OCI-LY1 (cell line): ENCODE measurements at regions not wholly inside any gene's neighbourhood (a gene's known extent, or its start where the extent isn't known, plus 50 kb on each side); places are given as distances from the start of the nearest gene placed in this dataset.

Source experiments
- H2AFZ ChIP-seq: fragments of 200-600 bp; sonication (generic), shearing (Covaris generic); 2 replicates; pipeline ENCODE4 v1.6.0; 2014; ENCODE audit warnings: antibody characterized with exemption, mild to moderate bottlenecking, low read length
- H3F3A ChIP-seq: fragments of 200-600 bp; sonication (generic), shearing (Covaris generic); 2 replicates; pipeline ENCODE4 v1.6.0; 2014; ENCODE audit warnings: mild to moderate bottlenecking, antibody characterized with exemption, low read length, moderate library complexity; ENCODE audit not compliant: insufficient read depth
- H3K27ac ChIP-seq: fragments of 200-600 bp; sonication (generic); 2 replicates; pipeline ENCODE4 v1.5.1; 2014; ENCODE audit warnings: low read length, mixed run types, mild to moderate bottlenecking, low read depth; ENCODE audit not compliant: poor library complexity, severe bottlenecking
- H3K27me3 ChIP-seq: fragments of 200-600 bp; sonication (generic); 2 replicates; pipeline ENCODE4 v1.6.0; 2014; ENCODE audit warnings: antibody characterized with exemption, mild to moderate bottlenecking, low read length, moderate library complexity; ENCODE audit not compliant: insufficient read depth
- H3K36me3 ChIP-seq: fragments of 200-600 bp; sonication (generic); 2 replicates; pipeline ENCODE4 v1.6.1; 2014; ENCODE audit warnings: mild to moderate bottlenecking, antibody characterized with exemption, low read length, moderate library complexity, mixed read lengths; ENCODE audit not compliant: insufficient read depth
- H3K4me1 ChIP-seq: fragments of 200-600 bp; sonication (generic); 2 replicates; pipeline ENCODE4 v1.5.1; 2014; ENCODE audit warnings: mild to moderate bottlenecking, low read length, moderate library complexity; ENCODE audit not compliant: insufficient read depth, severe bottlenecking
- H3K4me2 ChIP-seq: fragments of 200-600 bp; sonication (generic), shearing (Covaris generic); 2 replicates; pipeline ENCODE4 v1.6.1; 2014; ENCODE audit warnings: low read length
- H3K4me3 ChIP-seq: fragments of 200-600 bp; sonication (generic); 2 replicates; pipeline ENCODE4 v1.5.1; 2014; ENCODE audit warnings: low read length, low read depth, mild to moderate bottlenecking, mixed read lengths; ENCODE audit not compliant: poor library complexity, severe bottlenecking
- H3K79me2 ChIP-seq: fragments of 200-600 bp; shearing (Covaris generic); 2 replicates; pipeline ENCODE4 v1.6.1; 2016; ENCODE audit warnings: mixed run types, low read length, mixed read lengths; ENCODE audit not compliant: insufficient read depth
- H3K9ac ChIP-seq: fragments of 200-600 bp; sonication (generic), shearing (Covaris generic); 2 replicates; pipeline ENCODE4 v1.6.1; 2014; ENCODE audit warnings: mild to moderate bottlenecking, low read length, mixed read lengths
- H3K9me2 ChIP-seq: fragments of 200-600 bp; sonication (generic), shearing (Covaris generic); 2 replicates; pipeline ENCODE4 v1.6.1; 2014; ENCODE audit warnings: low read depth, mild to moderate bottlenecking, low read length, mixed read lengths
- H3K9me3 ChIP-seq: fragments of 200-600 bp; shearing (Covaris generic); 2 replicates; pipeline ENCODE4 v1.6.1; 2014; ENCODE audit warnings: low read length, mixed read lengths
- H4K20me1 ChIP-seq: fragments of 200-600 bp; sonication (generic), shearing (Covaris generic); 2 replicates; pipeline ENCODE4 v1.6.0; 2016; ENCODE audit warnings: mild to moderate bottlenecking, low read length; ENCODE audit not compliant: insufficient read depth
- CTCF ChIP-seq: fragments of 200-600 bp; sonication (generic), shearing (Covaris generic); IDR thresholded peaks from 2 replicates; pipeline ENCODE4 v1.5.1; 2017; ENCODE audit warnings: mild to moderate bottlenecking, antibody characterized with exemption, low read length, moderate library complexity, mixed read lengths
- EZH2 ChIP-seq: fragments of 200-600 bp; sonication (generic), shearing (Covaris generic); IDR thresholded peaks from 2 replicates; pipeline ENCODE4 v1.8.0; 2017; ENCODE audit warnings: borderline replicate concordance, mixed run types, mild to moderate bottlenecking, antibody characterized with exemption, low read length, moderate library complexity, mixed read lengths

- H3K9me2 ChIP-seq = no peaks in the 10 kb centered on the region
- H3K9ac ChIP-seq = no peak overlapping the region
- H2AFZ ChIP-seq = no peak overlapping the region
- no peak overlapping the region for H3K4me2 ChIP-seq
- no peaks in the 10 kb centered on the region for H4K20me1 ChIP-seq
- no peak for TF ChIP-seq CTCF
- no peak for TF ChIP-seq EZH2
- H3F3A ChIP-seq = no peaks in the 10 kb centered on the region
- no peak overlapping the region for H3K27ac ChIP-seq
- peaks cover 16% of the 10 kb centered on the region for H3K4me1 ChIP-seq
- H3K79me2 ChIP-seq = no peaks in the 10 kb centered on the region
- no peaks in the 10 kb centered on the region; the same call in 1 of the 2 replicates for H3K36me3 ChIP-seq
- no peaks in the 10 kb centered on the region for H3K27me3 ChIP-seq
- no peak overlapping the region for H3K4me3 ChIP-seq
- no peaks in the 10 kb centered on the region for H3K9me3 ChIP-seq
These were observed 160.2 kb downstream of the CYYR1 start for GRCh38 chr21:26412885-26413284.

GRCh38 chr21:26409735-26410134, 163.4 kb downstream of the CYYR1 start:
- H3K36me3 ChIP-seq = no peaks in the 10 kb centered on the region; the same call in 1 of the 2 replicates
- H4K20me1 ChIP-seq = no peaks in the 10 kb centered on the region
- no peak overlapping the region for H3K4me2 ChIP-seq
- no peak overlapping the region for H3K4me3 ChIP-seq
- no peak overlapping the region for H3K27ac ChIP-seq
- no peaks in the 10 kb centered on the region for H3F3A ChIP-seq
- TF ChIP-seq EZH2 (no peak), CTCF (no peak)
- H3K9me3 ChIP-seq = no peaks in the 10 kb centered on the region
- no peaks in the 10 kb centered on the region for H3K9me2 ChIP-seq
- H2AFZ ChIP-seq = no peak overlapping the region
- H3K79me2 ChIP-seq = no peaks in the 10 kb centered on the region
- no peaks in the 10 kb centered on the region for H3K27me3 ChIP-seq
- no peak overlapping the region for H3K9ac ChIP-seq
- peaks cover 38% of the 10 kb centered on the region for H3K4me1 ChIP-seq

DNA sequence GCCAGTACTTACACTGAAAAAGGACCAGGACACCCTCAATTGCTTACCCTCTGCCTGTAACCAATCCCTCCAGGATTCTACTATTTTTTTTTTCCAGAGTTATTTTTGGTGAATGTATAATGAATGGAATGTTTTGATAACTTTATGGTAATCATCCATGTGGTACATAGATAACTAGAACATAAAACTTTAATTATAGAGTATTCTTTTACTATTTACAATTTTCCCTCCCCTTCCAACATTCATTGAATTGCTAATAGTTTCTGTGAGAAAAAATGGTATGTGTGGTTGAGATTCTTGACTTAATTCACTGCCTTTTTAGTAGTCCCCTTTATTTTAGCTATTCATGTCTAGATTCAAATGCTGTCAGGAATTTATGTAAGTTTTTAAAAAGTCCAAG, 164.6 kb downstream of the CYYR1 start:
- Histone ChIP-seq H3K9ac (no peak overlapping the region), H3K27me3 (no peaks in the 10 kb centered on the region), H2AFZ (no peak overlapping the region), H3K27ac (no peak overlapping the region), H3K4me2 (no peak overlapping the region), H4K20me1 (no peaks in the 10 kb centered on the region), H3F3A (no peaks in the 10 kb centered on the region), H3K9me3 (no peaks in the 10 kb centered on the region), H3K79me2 (no peaks in the 10 kb centered on the region), H3K36me3 (no peaks in the 10 kb centered on the region; the same call in 1 of the 2 replicates), H3K9me2 (no peaks in the 10 kb centered on the region), H3K4me3 (no peak overlapping the region), H3K4me1 (peaks cover 49% of the 10 kb centered on the region)
- TF ChIP-seq EZH2 (no peak), CTCF (no peak)
